ENCODE measurements at regions not wholly inside any gene's neighbourhood (a gene's known extent, or its start where the extent isn't known, plus 50 kb on each side); places are given as distances from the start of the nearest gene placed in this dataset.

- WGBS (ENCODE audit: low lambda C conversion rate): 40% methylated on average over 1 of the region's 1 CpG
- no peaks in the 10 kb centered on the region for H3K9me3 ChIP-seq
- DNase-seq: no peak
- no peaks in the 10 kb centered on the region for H3K9me2 ChIP-seq
- H3K4me1 ChIP-seq (ENCODE audit: control insufficient read depth in 1 of 2, insufficient read depth in 2 of 2, low read depth in 1 of 2, low read length in 1 of 2): 0 out of 4 replicates have a peak, but pooled peaks cover 0 to 4% of the 10 kb centered on the region in 2 experiments
- no peak overlapping the region for H3K4me2 ChIP-seq
- CTCF ChIA-PET: no interaction called here
- no peaks in the 10 kb centered on the region for H3K27me3 ChIP-seq (ENCODE audit: insufficient read depth)
- no peak overlapping the region for H2AFZ ChIP-seq (ENCODE audit: low read depth)
- H3K4me3 ChIP-seq (ENCODE audit: low read depth in 2 of 2, low read length in 1 of 2): no peak overlapping the region
- POLR2A ChIA-PET: no interaction called here
- no peaks in the 10 kb centered on the region for H3F3A ChIP-seq (replicated peaks; ENCODE audit: insufficient read depth)
- H3K36me3 ChIP-seq (replicated peaks in 1 of 2; ENCODE audit: control insufficient read depth in 1 of 2, insufficient read depth in 2 of 2, low read length in 1 of 2): no peaks in the 10 kb centered on the region
- no peak for TF ChIP-seq USF2 (IDR thresholded peaks at IDR 0.05; ENCODE audit: borderline replicate concordance, low read depth, low read length)
- no peak for TF ChIP-seq SIN3A (IDR thresholded peaks at IDR 0.05; ENCODE audit: borderline replicate concordance, low read depth, low read length)
- no peak for TF ChIP-seq USF1 (IDR thresholded peaks at IDR 0.05; ENCODE audit: borderline replicate concordance, low read depth)
- no peak for TF ChIP-seq REST (IDR thresholded peaks at IDR 0.05; ENCODE audit: low read depth, low read length)
- TF ChIP-seq CHD2 (IDR thresholded peaks at IDR 0.05; ENCODE audit: low read length, partially characterized antibody): no peak
- no peak for TF ChIP-seq RXRA (IDR thresholded peaks at IDR 0.05; ENCODE audit: borderline replicate concordance, low read depth)
- TF ChIP-seq MXI1 (IDR thresholded peaks at IDR 0.05; ENCODE audit: low read depth, low read length): no peak
- no peak overlapping the region for H3K27ac ChIP-seq (ENCODE audit: low read depth in 2 of 2, low read length in 1 of 2)
- H3K9ac ChIP-seq: no peak overlapping the region
- H3K79me2 ChIP-seq (ENCODE audit: insufficient read depth): no peaks in the 10 kb centered on the region
- H4K20me1 ChIP-seq (ENCODE audit: insufficient read depth): no peaks in the 10 kb centered on the region
These were observed 124.6 kb downstream of the SINHCAF start for GRCh38 chr12:31201382-31201781.

DNA sequence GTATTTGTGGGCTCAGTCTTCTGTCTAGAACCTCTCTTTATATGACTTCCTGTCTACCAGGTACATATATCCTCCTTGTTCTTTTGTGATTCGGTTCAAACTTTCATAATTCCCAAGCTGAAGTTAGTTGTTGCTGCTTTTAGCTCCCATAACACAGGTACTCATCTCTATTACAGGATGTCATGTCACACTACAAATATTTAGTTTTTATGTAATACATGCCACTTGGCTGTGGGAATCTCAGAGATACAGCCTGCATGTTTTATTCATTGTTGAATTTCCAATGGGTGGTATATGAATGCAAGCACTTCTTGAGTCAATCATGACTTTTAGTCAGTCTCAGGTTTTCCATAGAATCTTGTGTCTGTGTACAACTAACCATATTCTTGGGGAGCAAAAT is 122.7 kb downstream of the SINHCAF start:
- no peak overlapping the region for H3K27ac ChIP-seq (ENCODE audit: low read depth in 2 of 2, low read length in 1 of 2)
- H3K27me3 ChIP-seq (ENCODE audit: insufficient read depth): no peaks in the 10 kb centered on the region
- 0 out of 4 replicates have a peak, but pooled peaks cover 0 to 4% of the 10 kb centered on the region in 2 experiments for H3K4me1 ChIP-seq (ENCODE audit: control insufficient read depth in 1 of 2, insufficient read depth in 2 of 2, low read depth in 1 of 2, low read length in 1 of 2)
- H2AFZ ChIP-seq (ENCODE audit: low read depth): no peak overlapping the region
- H3K9me3 ChIP-seq: no peaks in the 10 kb centered on the region
- no peaks in the 10 kb centered on the region for H3F3A ChIP-seq (replicated peaks; ENCODE audit: insufficient read depth)
- H4K20me1 ChIP-seq (ENCODE audit: insufficient read depth): no peaks in the 10 kb centered on the region
- H3K4me2 ChIP-seq: no peak overlapping the region
- DNase-seq: no peak
- H3K79me2 ChIP-seq (ENCODE audit: insufficient read depth): no peaks in the 10 kb centered on the region
- no peak overlapping the region for H3K4me3 ChIP-seq (ENCODE audit: low read depth in 2 of 2, low read length in 1 of 2)
- no peaks in the 10 kb centered on the region for H3K9me2 ChIP-seq
- WGBS (ENCODE audit: low lambda C conversion rate): 62% methylated on average over 1 of the region's 1 CpG
- ChIA-PET CTCF (no interaction called here), POLR2A (no interaction called here)
- H3K36me3 ChIP-seq (replicated peaks in 1 of 2; ENCODE audit: control insufficient read depth in 1 of 2, insufficient read depth in 2 of 2, low read length in 1 of 2): no peaks in the 10 kb centered on the region
- no peak overlapping the region for H3K9ac ChIP-seq
- no peak for TF ChIP-seq RFX5 (IDR thresholded peaks at IDR 0.05; ENCODE audit: low read length)
- TF ChIP-seq TAF1 (IDR thresholded peaks at IDR 0.05; ENCODE audit: borderline replicate concordance, low read depth, low read length): no peak
- TF ChIP-seq GABPA (IDR thresholded peaks at IDR 0.05; ENCODE audit: low read depth): no peak
- TF ChIP-seq CHD2 (IDR thresholded peaks at IDR 0.05; ENCODE audit: low read length, partially characterized antibody): no peak
- no peak for TF ChIP-seq ZBTB33 (IDR thresholded peaks at IDR 0.05; ENCODE audit: borderline replicate concordance, low read depth)
- TF ChIP-seq EP300 (IDR thresholded peaks at IDR 0.05; ENCODE audit: borderline replicate concordance in 1 of 2, low read depth in 1 of 2, low read length in 1 of 2): no peak
- TF ChIP-seq USF1 (IDR thresholded peaks at IDR 0.05; ENCODE audit: borderline replicate concordance, low read depth): no peak
- no peak for TF ChIP-seq POLR2AphosphoS5 (IDR thresholded peaks at IDR 0.05; ENCODE audit: low read depth, low read length)
- TF ChIP-seq GATA2 (CRISPR knock-in tag; IDR thresholded peaks at IDR 0.05): no peak
- no peak for TF ChIP-seq NFIC (IDR thresholded peaks at IDR 0.05; ENCODE audit: borderline replicate concordance)
- TF ChIP-seq MEF2A (IDR thresholded peaks at IDR 0.05; ENCODE audit: borderline replicate concordance, low read depth): no peak
- TF ChIP-seq EZH2phosphoT487 (IDR thresholded peaks at IDR 0.05; ENCODE audit: borderline replicate concordance, low read depth): no peak
- TF ChIP-seq PBX3 (IDR thresholded peaks at IDR 0.05): no peak
